LNCaP clone FGC (cell line): ENCODE measurements at regions not wholly inside any gene's neighbourhood (a gene's known extent, or its start where the extent isn't known, plus 50 kb on each side); places are given as distances from the start of the nearest gene placed in this dataset.
A peak's percentile ranks its signal among the peaks of the same experiment; 100 is the strongest.

Experiments used
- DNase-seq: peaks from one replicate; pipeline ENCODE4 v3.0.0-alpha.2; 2011; ENCODE audit warnings: low read depth
- H3K4me3 ChIP-seq: 2 replicates; pipeline ENCODE4 v1.5.1; 2011; ENCODE audit warnings: mild to moderate bottlenecking, low read depth, low read length, control low read depth
- CTCF ChIP-seq: IDR thresholded peaks from 2 replicates; pipeline ENCODE4 v1.5.1; 2012; ENCODE audit warnings: mild to moderate bottlenecking; ENCODE audit not compliant: control insufficient read depth, insufficient read depth; ENCODE audit errors: extremely low read depth

GRCh38 chr18:13983506-13983905 is 68.2 kb upstream of the MC2R start:
- peak; percentile 85 for DNase-seq
- H3K4me3 ChIP-seq: no peak overlapping the region
- no peak for TF ChIP-seq CTCF

GRCh38 chr18:13982126-13982525 is 66.8 kb upstream of the MC2R start:
- DNase-seq: no peak
- H3K4me3 ChIP-seq: no peak overlapping the region
- no peak for TF ChIP-seq CTCF

- DNase-seq: no peak
- no peak overlapping the region for H3K4me3 ChIP-seq
- peak; percentile 35; the same call in 1 of the 2 replicates for TF ChIP-seq CTCF
Measured at GRCh38 chr18:13973061-13973575, 57.8 kb upstream of the MC2R start.
